UCSD-AML1 (cell line): ENCODE measurements at regions not wholly inside any gene's neighbourhood (a gene's known extent, or its start where the extent isn't known, plus 50 kb on each side); places are given as distances from the start of the nearest gene placed in this dataset.
"Not testable (repeated sequence)": the region's sequence is repeated elsewhere in the genome, so short reads cannot be mapped to it uniquely, and the experiment has no call there.

Source experiments
- DNase-seq: peaks from one replicate; lab custom pipeline; 2025; ENCODE audit not compliant: unreplicated experiment; lab: John Stamatoyannopoulos, UW

- not testable (repeated sequence) for DNase-seq
These were observed 61.3 kb downstream of the AIPL1 start for GRCh38 chr17:6373599-6373998.

- no peak for DNase-seq
These were observed 68.7 kb downstream of the AIPL1 start for GRCh38 chr17:6366221-6366666.

- DNase-seq: no peak
These were observed 69.5 kb downstream of the AIPL1 start for GRCh38 chr17:6365200-6365943.

DNA sequence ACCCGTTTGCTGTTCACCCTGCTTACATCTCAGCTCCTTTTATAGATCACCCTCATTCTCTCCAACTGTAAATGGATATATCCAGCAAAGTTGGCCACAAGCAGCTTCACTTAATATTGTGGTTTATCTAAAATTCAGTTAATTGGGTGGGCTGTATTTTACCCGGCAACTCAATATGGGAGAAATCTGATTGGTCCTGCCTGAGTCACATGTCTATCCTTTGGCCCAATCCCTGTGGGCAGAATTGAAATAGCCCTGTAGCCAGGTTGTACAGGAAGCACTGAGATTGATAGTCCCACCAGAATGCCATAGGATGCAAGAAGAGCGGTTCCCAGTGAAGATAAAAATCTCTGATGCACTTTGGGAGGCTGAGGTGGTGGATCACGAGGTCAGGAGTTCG is 73.2 kb downstream of the AIPL1 start:
- DNase-seq: no peak

DNA sequence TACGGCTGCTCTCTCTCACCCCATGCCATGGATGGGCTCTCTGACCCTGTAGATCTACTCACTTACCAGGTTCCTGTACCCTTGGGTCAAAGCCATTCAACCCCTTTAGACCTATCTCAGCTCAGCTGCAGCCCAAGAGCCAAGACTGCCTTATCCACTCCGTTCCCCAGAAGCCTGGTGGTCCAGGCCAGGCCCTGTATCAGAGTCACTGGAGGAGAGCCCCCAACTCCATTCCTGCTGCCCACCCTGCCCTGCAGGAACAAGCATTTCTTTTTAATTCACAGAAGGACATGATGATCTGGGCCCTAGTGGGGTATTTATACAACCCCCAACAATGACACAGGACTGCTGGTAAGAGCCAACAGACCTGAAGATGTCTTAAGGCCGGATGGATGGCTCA is 76.8 kb downstream of the AIPL1 start:
- DNase-seq: no peak

- no peak for DNase-seq
These were observed 78.4 kb downstream of the AIPL1 start for GRCh38 chr17:6356562-6356961.

DNA sequence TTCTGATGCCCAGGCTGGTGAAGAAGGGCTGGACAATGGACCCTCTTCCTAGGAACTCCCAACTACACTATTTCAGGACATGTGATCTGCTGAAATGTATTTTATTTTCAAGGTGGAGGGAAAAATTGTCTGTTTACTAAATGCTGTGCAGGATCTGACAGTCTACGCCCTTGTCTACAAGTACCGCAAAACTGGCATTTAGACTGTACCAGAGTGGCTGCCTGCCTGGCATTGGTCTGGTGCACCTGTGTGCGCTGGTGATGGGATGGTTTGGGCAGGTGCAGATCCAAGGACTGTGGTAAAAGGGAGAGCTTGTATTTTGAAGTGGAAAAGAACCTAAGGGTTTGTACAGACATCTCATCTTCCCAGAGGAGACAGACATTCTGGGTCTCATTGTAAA is 79.7 kb downstream of the AIPL1 start:
- DNase-seq: no peak

DNA sequence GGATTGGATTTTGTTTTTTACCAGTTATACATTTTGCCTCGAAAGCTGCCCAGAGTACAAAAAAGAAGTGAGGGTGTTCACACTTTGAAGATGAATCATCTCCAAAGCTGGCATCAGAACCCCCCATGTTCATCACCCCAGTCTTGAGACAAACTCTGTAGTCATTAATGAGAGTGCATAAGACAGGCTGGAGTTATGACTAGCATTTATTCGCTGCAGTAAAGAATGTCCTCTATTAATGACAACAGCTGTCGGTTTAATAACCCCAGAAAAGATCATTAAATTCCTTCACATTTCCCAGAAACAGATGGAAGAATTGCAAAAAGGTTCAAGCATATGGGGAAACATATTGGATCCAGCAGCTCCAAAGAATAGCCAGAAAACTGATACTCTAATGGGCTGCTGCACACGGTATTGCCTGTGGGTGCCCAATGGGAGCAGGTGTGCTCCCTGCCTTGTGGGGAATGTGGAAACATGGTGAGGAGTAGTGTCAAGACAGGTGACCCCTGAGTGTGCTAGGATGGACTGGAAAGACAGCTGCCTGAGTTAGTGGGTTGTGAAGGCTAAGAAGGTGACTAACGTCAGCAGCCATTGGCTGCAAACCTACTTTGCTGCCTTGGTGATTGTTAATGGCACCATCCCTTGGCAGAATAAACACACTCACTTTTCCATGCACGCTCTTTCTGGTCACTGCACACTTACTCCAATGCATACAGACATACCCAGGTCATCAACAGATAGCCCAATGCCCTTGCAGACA is 81.9 kb downstream of the AIPL1 start:
- no peak for DNase-seq

- DNase-seq: no peak
These were observed 82.9 kb downstream of the AIPL1 start for GRCh38 chr17:6352016-6352415.

- no peak for DNase-seq
These were observed 84.1 kb downstream of the AIPL1 start for GRCh38 chr17:6350806-6351205.

DNA sequence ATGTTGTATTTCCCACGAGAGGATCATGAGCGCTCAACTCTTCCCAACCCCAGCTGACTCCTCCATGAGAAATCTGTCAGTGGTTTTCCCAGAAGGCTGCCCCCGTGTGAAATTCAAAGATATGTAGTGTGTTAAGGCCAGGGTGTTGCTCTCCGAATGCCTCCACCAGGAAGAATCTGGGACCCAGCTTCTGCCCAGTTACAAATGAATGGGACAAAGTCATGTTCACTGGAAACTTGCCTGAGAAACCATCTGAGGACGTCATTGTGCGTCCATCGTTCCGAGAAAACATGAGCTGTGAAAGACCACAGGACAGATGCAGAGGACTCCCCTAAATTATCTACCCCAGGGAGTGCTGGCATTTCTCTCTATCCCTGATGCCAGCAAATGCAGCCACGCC is 86.0 kb downstream of the AIPL1 start:
- DNase-seq: no peak

GRCh38 chr17:6347776-6348175 is 87.1 kb downstream of the AIPL1 start:
- DNase-seq: no peak

- no peak for DNase-seq
These were observed 87.9 kb downstream of the AIPL1 start for GRCh38 chr17:6346986-6347385.

DNA sequence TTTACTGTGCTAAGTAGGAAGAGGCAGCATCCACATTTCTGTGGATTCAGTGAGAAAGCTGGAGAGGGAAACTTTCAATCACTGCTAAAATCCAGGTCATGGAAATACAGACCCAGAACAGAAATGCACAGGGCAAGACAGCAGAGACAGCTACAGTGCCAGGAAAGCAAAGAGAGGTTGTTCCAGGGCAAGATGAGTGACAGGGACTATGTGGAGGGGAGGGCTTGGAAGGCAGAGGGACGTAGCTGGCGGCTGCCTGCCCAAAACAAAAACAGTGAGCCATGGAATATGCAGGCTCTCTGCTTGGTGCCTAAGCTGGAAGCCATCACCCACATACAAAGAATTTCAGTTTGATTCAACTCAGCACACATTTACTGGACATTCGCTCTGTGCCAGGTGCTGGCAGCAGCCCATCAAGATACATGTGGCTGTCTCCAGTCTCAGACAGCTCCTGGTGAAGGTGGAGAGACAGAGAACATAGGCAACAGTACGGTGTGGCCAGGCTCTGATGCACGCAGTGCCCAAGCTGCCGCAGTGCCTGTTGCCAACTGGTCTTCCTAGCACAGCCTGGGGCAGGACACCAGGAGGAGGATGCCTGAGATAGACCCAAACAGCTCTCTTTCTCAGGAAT is 88.7 kb downstream of the AIPL1 start:
- DNase-seq: no peak

DNA sequence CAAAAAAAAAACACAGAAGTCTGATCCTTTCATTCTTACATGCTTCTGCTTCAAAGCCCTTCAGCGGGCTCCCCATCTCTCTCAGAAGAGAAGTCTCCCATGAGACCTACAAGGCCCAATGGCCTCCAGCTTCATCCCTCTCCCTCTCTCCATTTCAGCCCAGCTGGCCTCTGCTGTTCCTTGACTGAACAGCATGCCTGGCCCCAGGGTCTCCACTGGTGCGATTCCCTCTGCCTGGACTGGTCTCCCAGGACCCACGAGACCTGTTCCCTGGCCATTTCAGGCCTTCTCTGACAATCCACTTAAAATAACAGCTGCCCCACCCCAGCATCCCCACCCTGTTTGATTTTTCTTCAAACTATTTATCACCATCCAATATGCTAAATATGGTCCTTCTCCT is 91.2 kb downstream of the AIPL1 start:
- DNase-seq: no peak

DNA sequence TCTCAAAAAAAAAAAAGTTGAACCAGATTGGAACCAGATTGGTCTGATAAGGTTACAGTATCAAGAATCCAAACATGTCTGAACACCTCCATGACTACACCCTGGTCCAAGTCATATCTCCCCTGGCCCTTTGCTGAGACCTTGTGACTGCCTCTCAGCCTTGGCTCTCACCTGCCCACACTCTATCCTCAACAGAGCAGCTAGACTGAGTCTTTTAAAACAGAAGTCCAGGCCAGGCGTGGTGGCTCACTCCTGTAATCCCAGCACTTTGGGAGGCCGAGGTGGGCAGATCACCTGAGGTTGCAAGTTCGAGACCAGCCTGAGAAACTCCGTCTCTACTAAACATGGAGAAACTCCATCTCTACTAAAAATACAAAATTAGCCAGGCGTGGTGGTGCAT is 91.7 kb downstream of the AIPL1 start:
- no peak for DNase-seq

DNA sequence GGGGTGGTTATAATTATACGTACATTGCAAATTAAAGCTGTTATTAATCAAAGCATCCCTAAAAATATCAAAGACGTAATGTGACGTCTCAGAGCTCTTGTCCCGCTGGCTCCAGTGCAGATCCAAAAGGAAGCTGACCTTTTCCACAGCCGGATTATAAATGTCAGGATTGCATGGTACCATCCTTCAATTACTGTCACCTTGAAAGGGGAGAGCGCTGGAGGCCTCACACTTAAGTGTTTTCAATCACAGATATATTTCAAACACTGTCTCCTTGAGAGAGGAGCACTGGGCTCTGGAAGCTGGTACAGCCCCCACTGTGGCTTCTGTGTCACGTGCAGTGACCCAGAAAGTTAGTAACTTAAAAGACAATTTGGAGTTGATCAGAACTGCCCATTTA is 94.2 kb downstream of the AIPL1 start:
- no peak for DNase-seq

DNA sequence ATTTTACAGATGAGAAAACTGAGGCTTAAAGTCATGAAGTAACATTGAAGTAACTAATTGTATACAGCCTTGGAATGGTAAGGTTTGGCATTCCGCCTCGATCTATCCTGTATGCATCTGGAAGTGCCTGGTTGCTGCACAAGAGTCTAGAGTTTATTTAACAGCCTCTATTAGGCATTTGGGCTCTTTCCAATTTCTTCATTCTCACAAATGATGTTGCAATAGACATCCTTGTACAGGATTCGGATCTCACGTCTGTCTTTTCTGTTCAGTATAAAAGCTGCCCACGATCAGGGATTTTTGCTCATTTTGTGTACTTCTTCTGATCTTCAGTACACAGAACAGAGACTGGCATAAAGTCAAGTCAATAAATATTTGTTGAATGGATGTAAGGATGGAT is 100.5 kb downstream of the AIPL1 start:
- DNase-seq: no peak

DNA sequence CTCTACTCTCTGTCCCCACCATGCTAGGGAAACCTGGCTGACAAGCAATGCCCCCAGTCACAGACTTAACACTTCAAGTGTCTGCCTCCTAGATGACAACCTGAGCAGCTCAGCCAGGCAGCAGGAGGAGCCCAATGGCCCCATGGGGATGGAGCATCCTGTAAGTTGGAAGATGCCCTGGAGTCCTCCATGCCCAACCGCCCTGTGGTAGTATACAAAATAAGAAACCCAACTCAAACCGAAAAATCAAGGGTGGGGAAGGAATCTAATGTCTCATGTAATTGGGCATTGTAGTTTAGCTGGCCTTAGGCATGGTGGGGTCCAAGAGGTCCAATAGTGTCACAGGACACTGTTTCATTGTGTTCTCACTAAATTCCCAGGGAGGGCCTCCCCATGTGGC is 104.0 kb downstream of the AIPL1 start:
- no peak for DNase-seq

GRCh38 chr17:6328279-6328678 is 106.6 kb downstream of the AIPL1 start:
- DNase-seq: no peak

DNA sequence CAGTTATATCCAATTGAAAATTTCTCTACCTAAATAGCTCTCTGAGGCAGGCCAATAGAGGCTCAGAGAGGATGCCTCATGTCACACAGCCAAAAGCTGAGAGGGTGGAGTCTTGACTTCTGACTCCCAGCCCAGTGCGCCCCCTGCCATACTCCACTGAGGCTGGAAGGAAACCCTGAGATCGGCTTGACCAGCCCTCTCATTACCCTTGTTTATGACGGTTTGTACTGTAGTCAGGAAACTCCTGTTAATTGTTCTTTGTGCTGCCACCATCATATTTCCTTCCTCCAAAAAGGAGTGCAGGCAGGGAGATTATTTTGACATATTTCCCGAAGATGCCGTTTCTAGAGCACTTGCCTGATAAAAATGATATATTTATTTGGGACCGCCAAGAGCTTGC is 107.9 kb downstream of the AIPL1 start:
- DNase-seq: peak; percentile 14

DNA sequence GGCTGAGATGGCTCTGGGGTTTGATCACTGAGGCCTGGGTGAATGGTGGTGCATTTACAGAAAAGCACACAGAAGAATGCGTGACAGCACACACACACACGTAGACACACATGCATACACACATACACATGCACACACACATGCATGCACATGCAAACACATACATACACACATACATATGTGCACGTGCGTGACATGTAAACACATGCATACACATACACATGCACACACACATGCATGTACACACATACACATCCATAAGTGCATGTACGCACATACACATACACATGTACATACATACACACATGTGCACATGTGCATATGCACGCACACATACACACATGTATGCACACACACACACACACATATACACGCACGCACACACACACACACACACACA is 108.4 kb downstream of the AIPL1 start:
- DNase-seq: no peak
